OCI-LY1 (cell line): ENCODE measurements at regions not wholly inside any gene's neighbourhood (a gene's known extent, or its start where the extent isn't known, plus 50 kb on each side); places are given as distances from the start of the nearest gene placed in this dataset.

ENCODE experiments used
- CTCF ChIP-seq: fragments of 200-600 bp; sonication (generic), shearing (Covaris generic); IDR thresholded peaks from 2 replicates; pipeline ENCODE4 v1.5.1; 2017; ENCODE audit warnings: mild to moderate bottlenecking, antibody characterized with exemption, low read length, moderate library complexity, mixed read lengths
- EZH2 ChIP-seq: fragments of 200-600 bp; sonication (generic), shearing (Covaris generic); IDR thresholded peaks from 2 replicates; pipeline ENCODE4 v1.8.0; 2017; ENCODE audit warnings: borderline replicate concordance, mixed run types, mild to moderate bottlenecking, antibody characterized with exemption, low read length, moderate library complexity, mixed read lengths

GRCh38 chr3:117308353-117308752 lies 598.8 kb downstream of the TUSC7 start:
- TF ChIP-seq CTCF (no peak), EZH2 (no peak)
